Right lobe of liver (tissue), 4 donors: ENCODE measurements at regions not wholly inside any gene's neighbourhood (a gene's known extent, or its start where the extent isn't known, plus 50 kb on each side); places are given as distances from the start of the nearest gene placed in this dataset.

ENCODE experiments used
- CTCF ChIP-seq, 4 donors: fragments of 200-600 bp in 3 of 4; fragments of 450-650 bp in 1 of 4; IDR thresholded peaks; one replicate each; pipeline versions ENCODE4 v1.5.1 to v1.8.0; 2016 to 2022; ENCODE audit warnings: antibody characterized with exemption in 4 of 4, mild to moderate bottlenecking in 2 of 4
- POLR2A ChIP-seq: fragments of 450-650 bp; IDR thresholded peaks from one replicate; pipeline ENCODE4 v1.6.1; 2017; ENCODE audit warnings: antibody characterized with exemption, mild to moderate bottlenecking
- donor health status: DM: no; HTN: no; CAD: no.
- donor health status: DM: no; HTN: no; CAD: no.
- donor health status: DM: no; HTN: yes; CAD: no.

DNA sequence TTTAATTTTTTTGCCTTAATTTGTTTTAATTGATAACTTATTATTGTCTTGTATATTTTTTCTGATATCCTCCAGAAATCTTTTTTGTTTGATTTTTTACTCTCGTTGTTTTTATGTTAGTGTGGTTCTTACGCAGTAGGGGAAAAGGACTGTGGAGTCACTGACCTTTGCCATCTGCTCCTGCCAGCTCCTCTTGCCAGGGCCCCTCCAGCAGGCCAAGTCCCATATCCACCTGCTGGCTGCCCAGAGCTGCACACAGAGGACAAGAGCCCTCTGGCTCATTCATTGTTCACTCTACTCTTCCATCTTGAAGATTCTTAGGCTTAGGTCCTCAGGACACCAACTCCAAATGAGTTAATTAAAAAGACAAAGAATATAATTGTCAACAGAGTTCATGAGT, 316.4 kb upstream of the DUSP10 start:
- no peak for TF ChIP-seq POLR2A
- peak; percentile 23 to 59 (median 50) for TF ChIP-seq CTCF (IDR thresholded peaks at IDR 0.05)
